Left cardiac atrium (tissue), 4 donors: ENCODE measurements at regions not wholly inside any gene's neighbourhood (a gene's known extent, or its start where the extent isn't known, plus 50 kb on each side); places are given as distances from the start of the nearest gene placed in this dataset.
"Not testable (repeated sequence)": the region's sequence is repeated elsewhere in the genome, so short reads cannot be mapped to it uniquely, and the experiment has no call there.

Experiments used
- ATAC-seq, 2 donors: fragments of 200-7000 bp; cut with Tn5 transposase; one replicate each; pipeline ENCODE4 v1.9.1; 2020; ENCODE audit warnings: mild to moderate bottlenecking in 2 of 2, moderate library complexity in 2 of 2
- DNase-seq: peaks from one replicate; pipeline ENCODE4 v3.0.0-alpha.2; 2020
- intact Hi-C, 2 donors: fragments of 100-400 bp; cut with DNase I; formaldehyde crosslinking; loops; one replicate each; pipeline versions ENCODE4 v1.14.1 to v1.15.1; 2022 to 2023
- donor health status: DM: no; HTN: yes; CAD: no.
- donor health status: DM: no; HTN: yes; CAD: no; lungs with severe emphysema.
- donor health status: DM: yes; HTN: yes; CAD: no.
- donor health status: Dilated cardiomyopathy.

GRCh38 chrX:128518508-128518907 lies 466.3 kb upstream of the ACTRT1 start:
- intact Hi-C loops, result no loop called here
- no peak for ATAC-seq

GRCh38 chrX:128517691-128518090 lies 465.5 kb upstream of the ACTRT1 start:
- intact Hi-C loops, result no loop called here
- DNase-seq, result no peak
- ATAC-seq, result no peak

More at GRCh38 chrX:128518508-128518907, 466.3 kb upstream of the ACTRT1 start:
- no peak for DNase-seq

- intact Hi-C loops, result no loop called here
- no peak for DNase-seq
- ATAC-seq, result no peak
These were observed 452.3 kb upstream of the ACTRT1 start for GRCh38 chrX:128504496-128504895.

DNA sequence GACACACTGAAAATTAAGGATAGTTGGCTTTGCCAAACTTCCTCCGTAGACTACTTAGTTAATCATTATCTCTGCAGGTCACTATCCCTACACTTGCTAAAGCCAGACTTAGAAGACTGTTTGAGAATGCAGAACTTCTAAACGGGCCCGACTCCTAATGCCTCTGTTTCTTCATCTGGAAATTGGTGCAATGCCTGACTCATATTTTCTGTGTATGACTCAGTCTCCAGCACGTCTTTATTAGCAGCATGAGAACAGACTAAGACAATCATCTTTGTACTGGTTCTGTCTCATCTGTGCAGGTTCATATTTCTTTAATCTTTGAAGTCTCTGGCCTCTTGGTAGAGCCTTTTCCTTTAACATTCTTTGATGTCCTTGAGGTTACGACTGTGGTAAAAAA lies 411.9 kb upstream of the ACTRT1 start:
- intact Hi-C loops, result no loop called here
- no peak for ATAC-seq

GRCh38 chrX:128460835-128461234 lies 408.6 kb upstream of the ACTRT1 start:
- no peak for ATAC-seq
- intact Hi-C loops, result no loop called here
- no peak for DNase-seq

More for the DNA sequence above, 411.9 kb upstream of the ACTRT1 start:
- DNase-seq, result no peak

GRCh38 chrX:128458888-128459287 lies 406.7 kb upstream of the ACTRT1 start:
- no peak for DNase-seq
- intact Hi-C loops, result no loop called here

GRCh38 chrX:128457674-128458073 lies 405.5 kb upstream of the ACTRT1 start:
- intact Hi-C loops, result no loop called here
- ATAC-seq (no peak), DNase-seq (no peak)

More at GRCh38 chrX:128458888-128459287, 406.7 kb upstream of the ACTRT1 start:
- no peak for ATAC-seq

- no peak for ATAC-seq
- intact Hi-C loops, result no loop called here
- no peak for DNase-seq
These were observed 387.0 kb upstream of the ACTRT1 start for GRCh38 chrX:128439159-128439558.

- intact Hi-C loops, result no loop called here
- no peak for ATAC-seq
- DNase-seq, result no peak
These were observed 385.9 kb upstream of the ACTRT1 start for GRCh38 chrX:128438082-128438481.

DNA sequence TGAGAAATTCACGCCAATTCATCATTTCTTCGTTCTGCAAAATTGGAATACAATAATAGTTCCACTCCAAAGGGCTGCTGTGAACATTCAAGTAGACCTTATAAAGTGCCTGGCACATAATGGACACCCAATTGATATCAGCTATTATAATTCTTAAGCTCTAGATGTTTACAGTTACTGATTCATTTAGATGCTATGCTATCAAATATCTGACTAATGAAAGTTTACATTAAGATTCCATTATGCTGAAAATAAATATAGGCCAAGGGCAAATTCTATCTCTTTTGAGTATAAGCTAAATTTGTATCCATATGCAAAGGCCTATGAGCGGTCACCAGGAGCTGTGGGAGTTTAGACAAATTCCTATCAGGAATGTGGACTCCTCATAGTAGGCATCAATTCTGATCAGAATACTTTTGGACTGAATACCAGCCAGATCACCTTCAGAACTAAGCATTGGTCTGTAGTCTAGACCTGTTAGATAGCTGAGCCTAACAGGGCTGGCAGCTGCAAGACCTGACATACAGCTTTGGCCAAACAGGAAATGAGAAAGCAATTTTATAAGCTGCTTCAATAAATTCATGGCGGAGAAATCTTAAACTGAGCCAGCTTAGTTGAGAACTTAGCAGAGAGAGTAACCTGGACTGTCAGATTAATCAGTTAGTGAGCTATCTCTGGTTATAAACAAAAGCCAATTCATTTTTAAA lies 384.3 kb upstream of the ACTRT1 start:
- ATAC-seq, result no peak
- intact Hi-C loops, result no loop called here
- DNase-seq, result no peak

- ATAC-seq (no peak), DNase-seq (no peak)
- intact Hi-C loops, result no loop called here
These were observed 373.3 kb upstream of the ACTRT1 start for GRCh38 chrX:128425546-128425945.

DNA sequence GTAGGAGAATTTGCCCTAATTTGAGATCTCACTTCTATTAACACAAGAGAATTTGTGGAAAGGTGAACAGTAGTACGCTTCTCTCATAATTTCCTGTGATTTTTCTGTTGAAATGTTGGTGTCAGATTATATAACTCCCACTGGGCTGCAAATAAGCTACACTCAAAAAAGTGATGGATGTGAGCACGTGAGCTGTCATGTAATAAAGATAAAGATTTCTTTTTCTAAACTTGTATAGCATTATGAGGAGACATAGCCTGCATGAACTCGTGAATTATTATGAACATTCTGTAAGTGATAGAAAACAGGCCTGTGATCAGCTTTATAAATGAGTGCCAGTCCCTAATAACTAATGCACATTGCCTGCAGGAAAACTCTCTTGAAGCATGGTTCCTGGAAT lies 356.6 kb upstream of the ACTRT1 start:
- intact Hi-C loops, result no loop called here
- ATAC-seq, result no peak

GRCh38 chrX:128396601-128397000 lies 344.4 kb upstream of the ACTRT1 start:
- ATAC-seq (no peak), DNase-seq (no peak)
- intact Hi-C loops, result no loop called here

More for the DNA sequence above, 356.6 kb upstream of the ACTRT1 start:
- no peak for DNase-seq

- intact Hi-C loops, ATAC-seq, DNase-seq: not testable (repeated sequence)
These were observed 331.6 kb upstream of the ACTRT1 start for GRCh38 chrX:128383846-128384245.

DNA sequence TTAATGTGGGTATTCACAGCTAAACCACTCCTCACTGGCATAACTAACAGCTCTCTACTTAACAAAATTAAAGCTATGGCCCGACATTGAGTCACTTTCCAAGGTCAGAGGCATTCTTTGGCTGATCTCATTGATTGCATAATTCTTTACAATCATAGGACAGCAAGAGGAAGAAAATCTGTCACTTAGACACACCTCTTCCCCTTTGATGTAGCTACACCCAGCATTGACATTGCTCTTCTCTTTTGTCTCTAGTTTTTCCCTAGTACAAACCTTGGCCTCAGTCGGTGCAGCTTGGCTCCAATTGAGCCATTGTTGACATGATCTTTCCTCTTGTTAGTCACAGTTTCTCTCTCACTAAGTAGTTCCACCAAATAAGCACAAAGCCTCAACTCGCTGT lies 313.3 kb upstream of the ACTRT1 start:
- DNase-seq (no peak), ATAC-seq (no peak)
- intact Hi-C loops, result no loop called here

DNA sequence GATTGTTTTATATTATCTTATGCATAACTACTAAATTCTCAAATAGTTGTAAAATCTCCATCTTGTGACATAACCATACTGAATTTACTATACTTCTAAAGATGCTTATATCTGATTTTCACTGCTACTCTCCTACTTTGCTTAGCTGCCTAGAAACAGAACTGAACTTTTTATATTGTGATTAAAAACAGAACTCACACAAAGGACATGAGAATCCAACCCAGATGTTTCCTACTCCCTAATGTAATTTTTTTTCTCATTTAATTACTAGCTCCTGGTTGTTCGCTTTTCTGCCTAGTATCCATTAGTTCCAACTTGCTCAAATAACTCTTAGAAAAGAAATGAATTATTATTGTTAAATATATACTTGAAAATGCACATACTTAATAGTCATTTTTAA lies 283.5 kb upstream of the ACTRT1 start:
- DNase-seq, result no peak
- ATAC-seq, result no peak
- intact Hi-C loops, result no loop called here

- intact Hi-C loops, result no loop called here
- no peak for DNase-seq
- ATAC-seq, result no peak
These were observed 282.6 kb upstream of the ACTRT1 start for GRCh38 chrX:128334821-128335220.

GRCh38 chrX:128310912-128311311 lies 258.7 kb upstream of the ACTRT1 start:
- DNase-seq, result no peak
- intact Hi-C loops, result no loop called here
- ATAC-seq, result no peak

DNA sequence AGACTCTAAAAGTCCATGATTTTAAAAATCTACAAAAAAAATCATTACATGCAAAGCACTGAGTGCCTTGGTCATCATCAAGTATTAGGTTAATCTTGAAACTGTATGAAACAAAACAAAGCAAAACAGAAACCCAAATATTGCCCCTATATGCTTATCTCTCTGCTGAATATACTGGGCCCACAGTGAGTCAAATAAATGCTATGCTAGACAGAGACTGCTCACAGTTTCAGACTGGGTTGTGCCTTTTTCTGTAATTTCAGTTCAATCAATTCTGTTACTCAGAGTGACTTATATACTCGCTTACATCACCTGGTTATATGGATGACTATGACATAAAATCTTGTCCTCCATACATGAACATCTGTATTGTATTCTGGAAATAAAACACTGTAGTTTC lies 257.1 kb upstream of the ACTRT1 start:
- intact Hi-C loops, result no loop called here
- no peak for ATAC-seq

GRCh38 chrX:128294198-128294597 lies 242.0 kb upstream of the ACTRT1 start:
- ATAC-seq, result no peak
- no peak for DNase-seq
- intact Hi-C loops, result no loop called here

More for the DNA sequence above, 257.1 kb upstream of the ACTRT1 start:
- DNase-seq, result no peak

DNA sequence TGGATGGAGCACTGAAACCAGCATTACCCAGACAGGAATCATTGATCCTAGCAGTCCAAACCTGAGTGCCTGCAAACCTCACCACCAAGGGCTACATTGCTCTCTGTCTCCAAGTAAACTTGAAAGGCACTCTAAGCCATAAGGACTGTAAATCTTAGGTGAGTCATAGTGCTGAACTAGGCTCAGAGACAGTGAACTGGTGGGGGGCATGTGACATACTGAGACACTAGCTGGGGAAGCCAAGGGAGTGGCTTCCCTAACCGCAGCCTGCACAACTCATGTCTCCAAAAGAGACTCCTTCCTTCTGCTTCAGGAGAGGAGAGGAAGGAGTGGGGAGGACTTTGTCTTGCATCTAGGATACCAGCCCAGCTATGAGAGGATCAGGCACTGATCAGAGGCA lies 235.5 kb upstream of the ACTRT1 start:
- DNase-seq (no peak), ATAC-seq (no peak)
- intact Hi-C loops, result no loop called here

DNA sequence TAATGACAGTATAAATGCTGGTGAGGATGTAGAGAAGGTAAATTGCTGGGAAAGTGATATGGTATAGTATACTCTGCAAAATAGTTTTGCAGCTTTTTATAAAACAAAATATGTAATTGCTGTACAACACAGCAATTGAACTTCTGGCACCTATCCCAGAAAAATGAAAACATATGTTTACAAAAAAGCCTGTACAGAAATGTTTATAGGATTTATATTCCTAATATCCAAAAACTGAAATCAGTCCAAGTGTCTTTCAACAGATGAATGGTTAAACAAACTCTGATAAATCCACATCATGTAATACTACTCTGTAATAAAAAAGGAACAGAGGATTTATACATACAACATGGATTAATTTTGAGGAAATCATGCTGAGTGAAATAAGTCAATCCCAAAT lies 198.4 kb upstream of the ACTRT1 start:
- DNase-seq (no peak), ATAC-seq (no peak)
- intact Hi-C loops, result no loop called here
